GM21825 (cell line): ENCODE measurements at regions not wholly inside any gene's neighbourhood (a gene's known extent, or its start where the extent isn't known, plus 50 kb on each side); places are given as distances from the start of the nearest gene placed in this dataset.

Experiments used
- ATAC-seq: cut with Tn5 transposase; IDR thresholded peaks from one replicate; pipeline ENCODE4 v1.9.1; 2021; ENCODE audit warnings: mild to moderate bottlenecking, moderate library complexity; ENCODE audit not compliant: unreplicated experiment

- ATAC-seq, result no peak
Measured at GRCh38 chr15:39359771-39360170, 221.1 kb upstream of the THBS1 start.

DNA sequence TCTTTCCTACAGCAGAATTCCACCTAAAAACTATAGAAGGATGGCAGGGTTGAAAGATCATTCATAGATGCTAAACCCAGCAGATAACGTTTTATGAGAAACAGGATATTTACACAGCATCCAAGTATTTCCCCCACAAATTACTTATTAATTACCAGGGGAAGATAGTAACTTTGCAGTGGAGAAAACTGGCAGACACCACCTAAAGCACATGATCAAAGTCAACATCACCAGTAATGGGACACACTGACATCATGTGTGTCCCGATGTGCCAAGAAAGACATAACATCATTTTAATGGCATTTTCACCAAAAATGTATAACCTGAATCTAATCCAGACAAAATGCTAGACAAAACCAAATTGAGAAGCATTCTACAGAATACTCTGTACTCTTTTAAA is 220.4 kb upstream of the THBS1 start:
- no peak for ATAC-seq

GRCh38 chr15:39361497-39361896 is 219.4 kb upstream of the THBS1 start:
- ATAC-seq, result no peak

DNA sequence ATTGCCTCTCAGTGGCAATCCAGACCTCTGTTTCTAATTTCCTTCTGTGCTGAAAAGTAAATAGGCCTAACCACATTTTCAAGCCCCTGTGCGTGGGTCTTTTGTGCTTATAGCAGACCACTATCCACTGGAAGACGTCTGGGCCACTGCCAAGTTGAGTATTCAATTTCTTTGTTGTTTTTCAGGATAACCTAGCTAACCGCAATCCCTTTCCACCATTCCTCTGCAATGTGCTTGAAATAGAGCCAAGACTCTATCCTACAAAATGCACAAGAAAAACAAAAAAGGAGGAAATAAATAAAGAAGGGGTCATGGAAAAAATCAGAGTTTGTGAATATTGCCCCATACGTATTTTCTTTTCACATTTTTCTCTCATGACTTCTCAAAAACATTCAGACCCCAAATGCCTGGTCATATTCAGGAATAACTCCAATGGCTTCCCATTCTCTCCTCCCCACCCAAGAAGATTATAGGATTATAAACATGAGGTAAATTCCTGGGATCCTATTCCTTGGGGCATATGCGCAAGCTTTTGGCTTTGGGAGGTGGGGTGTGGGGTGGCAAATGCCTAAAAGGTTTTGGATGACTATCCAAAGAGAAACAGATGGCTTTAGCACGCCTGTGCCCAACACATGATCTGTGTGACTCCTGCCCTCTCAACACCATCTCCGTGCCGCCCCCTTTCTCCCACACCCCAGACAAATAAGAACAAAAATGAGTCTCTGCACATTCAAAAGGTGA is 217.9 kb upstream of the THBS1 start:
- no peak for ATAC-seq

DNA sequence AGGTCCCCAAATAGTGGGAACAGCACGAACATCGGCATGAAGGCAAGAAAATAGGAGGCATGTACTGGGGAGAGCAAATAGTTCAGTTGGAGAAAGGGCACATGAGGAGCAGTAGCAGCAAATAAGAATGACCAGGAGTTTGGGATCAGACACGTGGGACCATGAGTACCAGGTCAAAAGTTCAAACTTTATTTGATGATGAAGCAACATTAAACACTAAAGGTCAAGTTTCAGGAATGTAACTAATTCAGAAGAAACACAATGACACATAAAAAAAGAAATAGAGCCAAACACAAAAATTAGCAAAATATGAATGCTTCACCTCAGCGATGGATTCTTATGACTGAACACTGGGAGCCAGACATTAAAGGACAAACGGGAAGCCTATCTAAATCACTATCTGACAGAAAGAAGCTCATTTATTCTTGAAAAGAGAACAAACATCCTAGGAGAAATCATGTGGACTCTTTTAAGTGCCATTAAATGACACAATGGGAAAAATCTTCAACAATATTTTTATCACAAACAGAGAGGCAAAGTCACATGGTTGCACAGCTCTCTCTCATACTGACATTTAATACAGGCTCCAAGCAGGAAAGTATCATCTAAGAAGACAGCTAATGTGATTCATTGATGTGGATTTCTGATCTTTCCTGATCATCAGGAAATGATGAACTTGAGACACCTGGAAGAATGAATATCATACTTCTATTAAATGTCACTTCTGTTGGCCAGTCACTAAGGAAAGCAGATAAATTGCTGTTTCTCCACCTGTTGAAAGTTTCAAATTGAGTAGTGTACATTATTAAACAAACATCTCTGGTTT is 216.9 kb upstream of the THBS1 start:
- ATAC-seq, result no peak

- ATAC-seq, result no peak
Measured at GRCh38 chr15:39364721-39365120, 216.2 kb upstream of the THBS1 start.

DNA sequence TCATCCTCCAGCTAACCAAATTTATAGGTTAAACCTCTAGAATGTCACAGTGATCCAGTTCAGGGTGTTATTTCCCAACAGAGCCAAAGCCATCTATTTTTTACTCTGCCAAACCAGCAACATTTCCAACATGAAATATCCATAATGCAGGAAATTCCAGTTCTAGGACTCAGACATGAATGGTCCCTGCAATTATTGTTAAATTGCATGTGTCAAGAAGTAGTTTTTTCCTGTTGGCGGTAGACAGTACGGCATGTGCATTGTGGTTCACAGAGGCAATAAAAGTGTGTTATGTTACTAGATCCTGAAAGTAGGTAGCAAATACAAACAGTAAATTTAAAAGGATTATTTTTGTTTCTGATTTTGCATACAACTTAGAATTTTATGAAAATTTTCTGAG is 215.7 kb upstream of the THBS1 start:
- no peak for ATAC-seq

DNA sequence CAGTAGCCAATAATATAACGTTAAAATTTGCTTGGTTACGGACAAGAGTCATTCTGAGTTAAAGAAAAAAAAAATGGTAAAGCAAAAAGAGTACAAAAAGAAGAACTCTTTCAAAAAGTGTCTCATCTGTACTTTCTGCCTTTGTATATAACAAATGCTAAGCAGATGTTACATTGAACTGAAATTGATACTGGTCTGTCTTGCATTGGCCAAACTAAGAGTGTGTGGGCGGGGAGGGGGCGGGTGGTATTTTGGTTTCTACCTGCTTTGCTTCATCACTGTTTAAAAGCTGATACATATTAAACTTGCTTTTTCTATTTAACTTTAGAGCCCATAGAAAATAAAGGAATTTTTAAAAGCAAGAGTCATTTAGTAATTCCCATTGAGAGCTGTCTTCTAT is 215.0 kb upstream of the THBS1 start:
- ATAC-seq, result no peak

- no peak for ATAC-seq
Measured at GRCh38 chr15:39367596-39367995, 213.3 kb upstream of the THBS1 start.

- no peak for ATAC-seq
Measured at GRCh38 chr15:39369768-39370167, 211.1 kb upstream of the THBS1 start.

- ATAC-seq, result no peak
Measured at GRCh38 chr15:39376371-39376909, 204.4 kb upstream of the THBS1 start.

GRCh38 chr15:39381517-39381916 is 199.4 kb upstream of the THBS1 start:
- no peak for ATAC-seq

GRCh38 chr15:39388118-39388517 is 192.8 kb upstream of the THBS1 start:
- ATAC-seq, result no peak

GRCh38 chr15:39391230-39391629 is 189.6 kb upstream of the THBS1 start:
- no peak for ATAC-seq

DNA sequence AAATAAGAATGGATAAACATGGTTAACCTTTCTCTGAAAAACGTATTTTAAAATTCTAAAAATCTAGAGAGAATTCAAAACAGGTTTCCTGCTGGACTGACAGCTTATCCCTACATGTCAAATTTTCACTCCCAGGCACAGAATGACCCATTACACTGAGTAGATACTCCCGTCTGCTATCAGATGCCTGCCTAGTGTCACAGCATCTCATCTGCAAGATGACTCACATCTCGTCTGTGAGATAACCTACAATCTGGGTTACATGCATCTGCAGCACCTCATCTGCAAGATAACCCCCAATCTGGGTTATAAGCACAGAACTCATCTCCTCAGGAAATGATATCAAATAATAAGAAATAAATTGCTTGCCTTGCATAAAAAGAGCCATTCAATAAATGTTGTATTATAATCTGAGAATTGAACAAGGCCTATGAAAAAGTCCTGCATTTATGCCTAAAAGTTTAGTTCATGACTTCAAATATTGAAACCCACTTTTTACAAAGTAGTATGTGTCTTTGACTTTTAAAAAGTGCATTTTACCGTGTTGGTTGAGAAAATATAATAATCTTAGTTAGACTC is 188.3 kb upstream of the THBS1 start:
- ATAC-seq, result no peak

- no peak for ATAC-seq
Measured at GRCh38 chr15:39393575-39394335, 187.1 kb upstream of the THBS1 start.

DNA sequence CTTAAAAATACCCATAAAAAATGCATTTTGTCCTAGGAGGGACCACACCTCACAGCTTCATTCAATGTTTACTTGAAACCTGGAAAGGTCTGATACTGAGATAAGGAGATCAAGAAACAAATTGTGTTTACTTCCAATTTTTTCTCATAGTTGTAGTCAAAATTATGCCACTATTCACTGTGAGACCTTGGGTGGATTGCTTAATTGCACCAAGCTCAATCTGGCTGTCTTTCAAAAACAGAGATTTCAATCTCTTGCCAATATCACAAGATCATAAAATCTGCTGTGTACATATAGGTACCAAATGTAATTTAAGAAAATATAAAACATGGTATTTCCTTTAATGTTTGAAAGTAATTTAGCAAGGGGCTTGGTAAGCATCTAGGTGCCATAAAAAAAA is 186.4 kb upstream of the THBS1 start:
- ATAC-seq, result no peak

GRCh38 chr15:39396979-39397615 is 183.8 kb upstream of the THBS1 start:
- no peak for ATAC-seq

DNA sequence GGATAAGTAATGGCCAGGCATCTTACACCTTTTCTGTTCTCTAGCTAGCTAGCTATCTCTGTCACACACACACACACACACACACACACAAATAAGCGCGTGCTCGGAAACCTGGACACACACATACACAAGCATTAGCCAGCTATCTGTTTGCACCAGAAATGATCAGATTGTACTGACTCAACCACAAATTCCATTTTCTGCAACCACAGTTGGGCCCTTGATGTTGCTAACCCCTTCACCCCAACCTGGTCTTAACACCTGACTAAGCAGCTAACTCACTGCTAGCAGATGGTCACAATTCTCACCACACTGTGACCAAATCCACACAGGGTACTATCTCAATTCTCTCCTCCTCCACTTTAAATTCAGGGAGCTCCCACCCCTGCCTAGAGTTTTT is 183.0 kb upstream of the THBS1 start:
- ATAC-seq, result no peak

- no peak for ATAC-seq
Measured at GRCh38 chr15:39399600-39399999, 181.3 kb upstream of the THBS1 start.

DNA sequence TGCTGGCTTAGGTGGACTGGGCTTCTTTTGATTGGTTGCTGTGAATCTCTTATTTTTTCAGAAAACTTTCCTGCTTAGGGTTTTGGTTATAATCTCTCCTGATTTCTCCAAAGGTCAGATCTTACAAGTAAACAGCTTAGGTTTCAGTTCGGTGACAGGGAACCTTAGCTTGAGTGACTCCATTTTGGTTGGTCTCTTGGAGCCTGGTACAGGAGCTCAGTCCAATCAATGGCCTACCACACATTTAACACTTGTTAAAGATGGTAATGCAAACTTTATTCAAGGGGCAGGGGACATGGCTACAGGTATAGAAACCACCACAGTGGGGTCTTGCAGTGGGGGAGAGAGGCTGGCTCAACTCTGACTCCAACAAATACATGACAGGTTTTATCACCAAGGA is 180.9 kb upstream of the THBS1 start:
- ATAC-seq, result no peak
